Effector CD8-positive, alpha-beta T cell (primary cell): ENCODE measurements at regions not wholly inside any gene's neighbourhood (a gene's known extent, or its start where the extent isn't known, plus 50 kb on each side); places are given as distances from the start of the nearest gene placed in this dataset.
"Not testable (repeated sequence)": the region's sequence is repeated elsewhere in the genome, so short reads cannot be mapped to it uniquely, and the experiment has no call there.

ENCODE experiments used
- DNase-seq: peaks from one replicate; lab custom pipeline; 2025; lab: John Stamatoyannopoulos, UW

GRCh38 chr4:117135634-117136354 is 50.4 kb upstream of the TRAM1L1 start:
- DNase-seq, result no peak

- DNase-seq, result no peak
These were observed 51.8 kb upstream of the TRAM1L1 start for GRCh38 chr4:117137145-117137544.

GRCh38 chr4:117138732-117139131 is 53.4 kb upstream of the TRAM1L1 start:
- DNase-seq, result not testable (repeated sequence)

GRCh38 chr4:117154251-117154650 is 68.9 kb upstream of the TRAM1L1 start:
- DNase-seq, result no peak

- DNase-seq, result no peak
These were observed 71.4 kb upstream of the TRAM1L1 start for GRCh38 chr4:117156806-117157205.

- DNase-seq, result no peak
These were observed 72.0 kb upstream of the TRAM1L1 start for GRCh38 chr4:117157360-117157759.

- DNase-seq, result no peak
These were observed 77.6 kb upstream of the TRAM1L1 start for GRCh38 chr4:117162976-117163375.

GRCh38 chr4:117164338-117164737 is 79.0 kb upstream of the TRAM1L1 start:
- no peak for DNase-seq

GRCh38 chr4:117175369-117175768 is 90.0 kb upstream of the TRAM1L1 start:
- not testable (repeated sequence) for DNase-seq

GRCh38 chr4:117203231-117203630 is 117.9 kb upstream of the TRAM1L1 start:
- no peak for DNase-seq

GRCh38 chr4:117210551-117210950 is 125.2 kb upstream of the TRAM1L1 start:
- no peak for DNase-seq

- no peak for DNase-seq
These were observed 138.9 kb upstream of the TRAM1L1 start for GRCh38 chr4:117224256-117224655.

GRCh38 chr4:117225471-117225870 is 140.1 kb upstream of the TRAM1L1 start:
- no peak for DNase-seq

GRCh38 chr4:117227925-117228324 is 142.5 kb upstream of the TRAM1L1 start:
- DNase-seq, result no peak

- DNase-seq, result no peak
These were observed 154.1 kb upstream of the TRAM1L1 start for GRCh38 chr4:117239434-117239833.

- DNase-seq, result no peak
These were observed 164.0 kb upstream of the TRAM1L1 start for GRCh38 chr4:117249333-117249732.

- DNase-seq, result no peak
These were observed 178.7 kb upstream of the TRAM1L1 start for GRCh38 chr4:117264072-117264471.

- no peak for DNase-seq
These were observed 181.9 kb upstream of the TRAM1L1 start for GRCh38 chr4:117267317-117267716.

- DNase-seq, result no peak
These were observed 199.4 kb upstream of the TRAM1L1 start for GRCh38 chr4:117284736-117285135.

GRCh38 chr4:117293784-117294183 is 208.4 kb upstream of the TRAM1L1 start:
- no peak for DNase-seq

- no peak for DNase-seq
These were observed 216.8 kb upstream of the TRAM1L1 start for GRCh38 chr4:117302226-117302625.

- no peak for DNase-seq
These were observed 225.8 kb upstream of the TRAM1L1 start for GRCh38 chr4:117311215-117311614.

GRCh38 chr4:117311989-117312388 is 226.6 kb upstream of the TRAM1L1 start:
- no peak for DNase-seq

GRCh38 chr4:117324851-117325491 is 239.6 kb upstream of the TRAM1L1 start:
- no peak for DNase-seq
